SK-N-MC (cell line): ENCODE measurements at regions not wholly inside any gene's neighbourhood (a gene's known extent, or its start where the extent isn't known, plus 50 kb on each side); places are given as distances from the start of the nearest gene placed in this dataset.
"Not testable (repeated sequence)": the region's sequence is repeated elsewhere in the genome, so short reads cannot be mapped to it uniquely, and the experiment has no call there.

ENCODE experiments used
- DNase-seq: peaks from one replicate; pipeline ENCODE4 v3.0.0-alpha.2; 2011; ENCODE audit warnings: low read depth, low spot score
- H3K27ac ChIP-seq: fragments of 200-600 bp; sonication (generic); 2 replicates; pipeline ENCODE4 v1.5.1; 2016; ENCODE audit warnings: mixed run types
- H3K36me3 ChIP-seq: fragments of 200-600 bp; sonication (generic); 2 replicates; pipeline ENCODE4 v1.6.1; 2017; ENCODE audit warnings: antibody characterized with exemption, low read length, mixed read lengths; ENCODE audit not compliant: insufficient read depth
- H3K4me3 ChIP-seq: fragments of 200-600 bp; sonication (generic); 2 replicates; pipeline ENCODE4 v1.5.1; 2016
- H3K9ac ChIP-seq: fragments of 200-600 bp; sonication (generic); 2 replicates; pipeline ENCODE4 v1.8.0; 2017; ENCODE audit warnings: mixed run types, mixed read lengths; ENCODE audit not compliant: insufficient read length
- H3K9me3 ChIP-seq: fragments of 200-600 bp; sonication (generic); 2 replicates; pipeline ENCODE4 v1.6.1; 2017; ENCODE audit warnings: low read depth, mild to moderate bottlenecking, antibody characterized with exemption, low read length, moderate library complexity, mixed read lengths
- EZH2 ChIP-seq: fragments of 200-600 bp; sonication (generic); IDR thresholded peaks from one replicate; pipeline ENCODE4 v1.6.1; 2017; ENCODE audit warnings: antibody characterized with exemption
- FOXP2 ChIP-seq: optimal IDR thresholded peaks from 2 replicates; pipeline ENCODE3; 2011; ENCODE audit warnings: mild to moderate bottlenecking, moderate library complexity; ENCODE audit not compliant: insufficient read depth; ENCODE audit errors: extremely low read length, control extremely low read depth
- POLR2AphosphoS5 ChIP-seq: IDR thresholded peaks from 2 replicates; pipeline ENCODE4 v1.6.1; 2012; ENCODE audit warnings: mild to moderate bottlenecking, low read depth, low read length, borderline replicate concordance

DNA sequence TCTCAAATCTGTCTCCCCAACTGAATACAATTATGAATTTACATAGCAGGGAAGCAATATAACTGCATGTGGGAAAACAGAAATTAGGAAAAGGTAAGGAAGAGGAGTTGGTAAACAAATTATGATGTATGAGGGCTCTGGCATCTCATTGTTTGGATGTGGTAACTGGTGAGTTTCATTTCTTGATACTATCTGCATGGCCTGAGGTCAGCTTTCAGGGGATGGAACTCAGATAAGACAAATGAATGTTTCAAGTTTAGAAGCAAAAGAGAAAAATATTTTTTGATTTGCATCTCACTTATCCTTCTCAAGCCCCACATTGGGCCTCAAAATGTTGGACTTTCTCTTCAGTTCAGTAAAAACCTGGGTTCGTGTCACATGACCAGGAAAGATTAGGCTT is 302.2 kb upstream of the GJE1 start:
- no peak for TF ChIP-seq POLR2AphosphoS5
- H3K36me3 ChIP-seq = no peaks in the 10 kb centered on the region
- no peak overlapping the region for H3K9ac ChIP-seq
- H3K9me3 ChIP-seq = no peaks in the 10 kb centered on the region
- H3K4me3 ChIP-seq = no peak overlapping the region
- H3K27ac ChIP-seq = no peak overlapping the region
- no peak for DNase-seq

DNA sequence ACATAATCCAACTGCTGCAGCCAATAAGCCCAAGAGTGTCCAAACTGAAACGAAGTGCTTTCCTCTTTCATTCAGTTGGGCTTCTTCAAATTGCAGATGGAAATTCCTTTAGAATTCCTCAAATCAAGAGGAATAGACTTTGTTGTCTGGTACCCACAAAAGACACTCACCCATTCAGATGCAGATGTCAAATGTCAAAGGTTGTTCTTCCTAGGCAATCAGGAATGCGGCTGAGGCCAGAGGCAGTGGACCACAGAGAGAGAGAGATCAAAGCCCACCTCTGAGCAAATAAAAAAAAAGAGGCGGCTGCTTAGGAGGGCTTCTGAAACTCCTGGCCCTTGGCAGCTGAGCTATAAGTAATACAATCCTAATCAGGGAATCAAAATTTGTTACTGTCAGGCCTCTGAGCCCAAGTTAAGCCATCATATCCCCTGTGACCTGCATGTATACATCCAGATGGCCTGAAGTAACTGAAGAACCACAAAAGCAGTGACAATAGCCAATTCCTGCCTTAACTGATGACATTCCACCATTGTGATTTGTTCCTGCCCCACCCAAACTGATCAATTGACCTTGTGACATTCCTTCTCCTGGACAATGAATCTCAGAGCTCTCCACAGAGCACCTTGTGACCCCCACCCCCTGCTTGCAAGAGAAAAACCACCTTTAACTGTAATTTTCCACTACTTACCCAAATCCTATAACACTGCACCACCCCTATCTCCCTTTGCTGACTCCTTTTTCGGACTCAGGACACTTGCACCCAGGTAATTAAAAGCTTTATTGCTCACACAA is 303.0 kb upstream of the GJE1 start:
- no peak overlapping the region for H3K27ac ChIP-seq
- TF ChIP-seq EZH2 (no peak), POLR2AphosphoS5 (no peak), FOXP2 (no peak)
- H3K9ac ChIP-seq = no peak overlapping the region
- no peaks in the 10 kb centered on the region for H3K9me3 ChIP-seq
- H3K36me3 ChIP-seq = no peaks in the 10 kb centered on the region
- no peak overlapping the region for H3K4me3 ChIP-seq
- no peak for DNase-seq

DNA sequence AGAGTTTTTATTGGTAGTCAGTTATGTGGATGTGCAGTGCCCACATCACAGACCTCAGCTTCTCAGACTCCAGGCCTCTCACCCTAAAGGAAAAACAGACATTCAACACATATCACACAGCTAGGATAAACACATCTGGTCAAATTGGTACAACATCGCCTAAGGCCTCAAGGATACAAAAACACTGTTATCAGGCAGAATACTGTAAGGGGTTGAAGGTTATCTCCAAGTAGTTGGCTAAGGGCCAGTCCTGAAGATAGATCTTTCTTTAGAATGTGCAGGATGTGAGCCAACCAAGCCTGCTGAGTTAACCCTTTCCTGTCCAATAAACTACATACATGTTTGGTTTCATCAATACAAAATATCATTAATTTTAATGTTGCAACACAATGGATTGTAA is 308.4 kb upstream of the GJE1 start:
- Histone ChIP-seq H3K36me3 (no peaks in the 10 kb centered on the region), H3K27ac (no peak overlapping the region), H3K9me3 (no peaks in the 10 kb centered on the region), H3K4me3 (no peak overlapping the region), H3K9ac (no peak overlapping the region)
- TF ChIP-seq EZH2 = no peak
- TF ChIP-seq FOXP2 = no peak
- TF ChIP-seq POLR2AphosphoS5 = no peak
- DNase-seq = no peak

DNA sequence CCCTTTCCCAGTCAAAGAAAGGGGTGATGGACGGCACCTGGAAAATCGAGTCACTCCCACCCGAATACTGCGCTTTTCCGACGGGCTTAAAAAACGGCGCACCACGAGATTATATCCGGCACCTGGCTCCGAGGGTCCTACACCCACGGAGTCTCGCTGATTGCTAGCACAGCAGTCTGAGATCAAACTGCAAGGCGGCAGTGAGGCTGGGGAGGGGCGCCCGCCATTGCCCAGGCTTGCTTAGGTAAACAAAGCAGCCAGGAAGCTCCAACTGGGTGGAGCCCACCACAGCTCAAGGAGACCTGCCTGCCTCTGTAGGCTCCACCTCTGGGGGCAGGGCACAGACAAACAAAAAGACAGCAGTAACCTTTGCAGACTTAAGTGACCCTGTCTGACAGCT is 317.7 kb upstream of the GJE1 start:
- H3K9ac ChIP-seq, H3K9me3 ChIP-seq, H3K36me3 ChIP-seq, H3K27ac ChIP-seq, DNase-seq, H3K4me3 ChIP-seq: not testable (repeated sequence)

DNA sequence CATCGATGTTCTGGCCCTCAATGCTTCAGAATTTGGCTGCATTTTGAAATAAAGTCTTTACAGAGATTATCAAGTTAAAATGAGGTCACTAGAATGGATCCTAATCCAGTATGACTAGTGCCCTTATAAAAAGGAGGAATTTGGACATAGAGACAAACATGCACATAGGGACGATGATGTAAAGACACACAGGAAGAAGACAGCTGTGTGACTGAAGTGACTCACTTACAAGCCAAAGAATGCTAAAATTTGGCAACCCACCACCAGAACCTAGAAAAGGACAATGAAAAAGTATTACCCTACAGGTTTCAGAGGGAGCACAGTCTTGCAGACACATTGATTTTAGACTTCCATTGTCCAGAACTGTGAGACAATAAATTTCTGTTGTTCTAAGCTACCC is 322.8 kb upstream of the GJE1 start:
- no peak overlapping the region for H3K27ac ChIP-seq
- no peak for TF ChIP-seq FOXP2
- no peak for DNase-seq
- no peaks in the 10 kb centered on the region for H3K9me3 ChIP-seq
- H3K36me3 ChIP-seq = no peaks in the 10 kb centered on the region
- no peak overlapping the region for H3K9ac ChIP-seq
- H3K4me3 ChIP-seq = no peak overlapping the region

DNA sequence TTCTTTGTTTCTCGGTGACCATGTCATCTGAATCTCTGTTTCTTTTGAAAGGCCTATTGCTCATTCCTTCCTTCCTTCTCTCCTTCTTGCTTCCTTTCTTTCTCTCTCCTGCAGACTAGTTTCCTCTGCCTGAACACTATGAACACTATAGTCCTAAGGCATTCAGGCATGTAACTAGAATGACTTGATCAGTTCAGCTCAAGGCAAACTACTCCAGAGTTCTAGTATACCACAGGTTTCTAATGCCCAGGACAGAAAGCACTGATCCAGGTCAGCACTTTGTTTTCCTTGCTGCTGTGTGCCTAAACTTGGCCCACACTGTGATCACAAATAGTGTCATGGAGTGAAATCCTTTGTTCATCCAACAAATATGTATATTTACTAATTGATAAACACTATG is 324.1 kb upstream of the GJE1 start:
- H3K36me3 ChIP-seq = no peaks in the 10 kb centered on the region
- H3K27ac ChIP-seq = no peak overlapping the region
- DNase-seq = no peak
- H3K4me3 ChIP-seq = no peak overlapping the region
- no peak for TF ChIP-seq POLR2AphosphoS5
- TF ChIP-seq EZH2 = no peak
- no peak for TF ChIP-seq FOXP2
- H3K9me3 ChIP-seq = no peaks in the 10 kb centered on the region
- no peak overlapping the region for H3K9ac ChIP-seq

DNA sequence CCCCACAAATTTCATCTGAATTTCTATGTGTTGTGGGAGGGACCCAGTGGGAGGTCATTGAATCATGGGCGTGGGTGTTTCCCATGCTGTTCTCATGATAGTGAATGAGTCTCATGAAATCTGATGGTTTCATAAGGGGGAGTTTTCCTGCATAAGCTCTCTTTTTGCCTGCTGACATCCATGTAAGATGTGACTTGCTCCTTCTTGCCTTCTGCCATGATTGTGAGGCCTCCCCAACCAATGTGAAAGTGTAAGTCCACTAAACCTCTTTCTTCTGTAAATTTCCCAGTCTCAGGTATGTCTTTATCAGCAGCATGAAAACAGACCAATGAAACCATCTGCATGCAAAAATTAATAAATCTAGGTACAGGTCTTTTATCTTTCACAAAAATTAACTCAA is 331.8 kb upstream of the GJE1 start:
- H3K9me3 ChIP-seq, H3K27ac ChIP-seq, DNase-seq, H3K4me3 ChIP-seq, H3K9ac ChIP-seq, H3K36me3 ChIP-seq: not testable (repeated sequence)

DNA sequence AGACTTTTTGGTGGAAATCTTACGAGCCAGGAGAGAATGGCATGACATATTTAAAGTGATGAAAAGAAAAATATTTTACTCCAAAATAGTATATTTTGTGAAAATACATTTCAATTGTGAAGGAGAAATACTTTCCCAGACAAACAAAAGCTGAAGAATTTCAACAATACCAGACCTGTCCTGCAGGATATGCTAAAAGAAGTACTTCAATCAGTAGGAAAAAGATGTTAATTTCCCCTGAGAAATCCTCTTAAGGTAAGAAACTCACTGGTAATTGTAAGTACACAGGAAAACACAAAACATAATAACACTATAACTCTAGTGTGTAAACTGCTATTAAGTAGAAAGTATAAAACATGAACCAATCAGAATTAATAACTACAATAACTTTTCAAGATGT is 341.8 kb upstream of the GJE1 start:
- no peak for DNase-seq
- no peak overlapping the region for H3K4me3 ChIP-seq
- H3K9ac ChIP-seq = no peak overlapping the region
- no peaks in the 10 kb centered on the region for H3K9me3 ChIP-seq
- no peak for TF ChIP-seq FOXP2
- no peak for TF ChIP-seq POLR2AphosphoS5
- TF ChIP-seq EZH2 = no peak
- no peak overlapping the region for H3K27ac ChIP-seq
- H3K36me3 ChIP-seq = no peaks in the 10 kb centered on the region

DNA sequence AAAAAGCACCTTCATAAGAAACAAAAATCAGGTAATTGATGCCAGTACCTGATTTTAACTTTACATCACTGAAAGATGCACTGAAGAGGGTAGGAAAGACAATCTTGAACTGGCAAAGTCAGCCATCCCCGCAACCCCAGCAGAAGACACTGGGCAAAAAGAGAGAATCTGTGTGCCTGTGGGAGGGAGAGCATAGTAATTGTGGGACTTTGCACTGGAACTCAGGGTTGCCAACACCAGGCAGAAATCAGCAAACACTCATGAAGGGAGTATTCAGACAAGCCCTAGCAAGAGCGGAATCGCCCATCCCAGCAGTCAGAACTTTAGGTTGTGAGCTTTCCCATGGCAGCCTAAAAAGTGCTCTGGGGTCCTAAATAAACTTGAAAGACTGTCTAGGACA is 344.6 kb upstream of the GJE1 start:
- no peak overlapping the region for H3K27ac ChIP-seq
- no peak overlapping the region for H3K4me3 ChIP-seq
- no peaks in the 10 kb centered on the region for H3K36me3 ChIP-seq
- no peak for TF ChIP-seq FOXP2
- no peak for TF ChIP-seq EZH2
- TF ChIP-seq POLR2AphosphoS5 = no peak
- no peak overlapping the region for H3K9ac ChIP-seq
- no peaks in the 10 kb centered on the region for H3K9me3 ChIP-seq
- no peak for DNase-seq
